GM10248 (cell line): ENCODE measurements at regions not wholly inside any gene's neighbourhood (a gene's known extent, or its start where the extent isn't known, plus 50 kb on each side); places are given as distances from the start of the nearest gene placed in this dataset.

Source experiments
- CTCF ChIA-PET: fragments of 300-600 bp; sonication (Branson Sonifier 250); formaldehyde crosslinking; extraction: SDS; loops from one replicate; lab custom pipeline; 2021; ENCODE audit warnings: antibody characterized with exemption; lab: Yijun Ruan, JAX
- POLR2A ChIA-PET: fragments of 350-650 bp; sonication (Branson Sonifier 250); formaldehyde crosslinking; extraction: SDS; loops from one replicate; lab custom pipeline; 2020; ENCODE audit warnings: antibody characterized with exemption; lab: Yijun Ruan, JAX
- DNase-seq: peaks from one replicate; pipeline ENCODE4 v3.0.0; 2012; ENCODE audit errors: extremely low spot score
- TF ChIP-seq, protein P1 (sequence below): IDR thresholded peaks from 2 replicates; pipeline ENCODE4 v1.5.1; 2012; ENCODE audit warnings: mild to moderate bottlenecking, low read depth; ENCODE audit errors: extremely low read depth, missing control alignments, control extremely low read depth

DNA sequence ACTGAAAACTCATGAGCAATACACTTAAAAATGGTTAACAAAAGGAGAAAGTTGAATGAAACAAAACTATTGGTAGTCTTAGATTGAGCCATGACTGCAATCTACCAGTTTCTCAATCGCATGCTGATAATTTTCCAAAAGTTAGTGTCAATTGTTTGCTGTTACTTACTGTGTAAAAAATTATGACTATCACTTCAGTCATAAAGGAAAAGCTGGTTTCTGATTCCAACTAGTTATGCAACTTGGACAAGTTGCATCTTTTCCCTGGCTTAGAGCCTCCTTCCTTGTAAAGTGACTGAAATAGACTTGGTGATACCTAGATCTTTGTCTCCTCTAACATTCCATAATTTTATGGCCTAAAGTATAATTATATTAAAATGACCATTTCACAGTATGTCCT, 88.3 kb upstream of the PAK5 start:
- no peak for DNase-seq
- TF ChIP-seq, protein P1, sequence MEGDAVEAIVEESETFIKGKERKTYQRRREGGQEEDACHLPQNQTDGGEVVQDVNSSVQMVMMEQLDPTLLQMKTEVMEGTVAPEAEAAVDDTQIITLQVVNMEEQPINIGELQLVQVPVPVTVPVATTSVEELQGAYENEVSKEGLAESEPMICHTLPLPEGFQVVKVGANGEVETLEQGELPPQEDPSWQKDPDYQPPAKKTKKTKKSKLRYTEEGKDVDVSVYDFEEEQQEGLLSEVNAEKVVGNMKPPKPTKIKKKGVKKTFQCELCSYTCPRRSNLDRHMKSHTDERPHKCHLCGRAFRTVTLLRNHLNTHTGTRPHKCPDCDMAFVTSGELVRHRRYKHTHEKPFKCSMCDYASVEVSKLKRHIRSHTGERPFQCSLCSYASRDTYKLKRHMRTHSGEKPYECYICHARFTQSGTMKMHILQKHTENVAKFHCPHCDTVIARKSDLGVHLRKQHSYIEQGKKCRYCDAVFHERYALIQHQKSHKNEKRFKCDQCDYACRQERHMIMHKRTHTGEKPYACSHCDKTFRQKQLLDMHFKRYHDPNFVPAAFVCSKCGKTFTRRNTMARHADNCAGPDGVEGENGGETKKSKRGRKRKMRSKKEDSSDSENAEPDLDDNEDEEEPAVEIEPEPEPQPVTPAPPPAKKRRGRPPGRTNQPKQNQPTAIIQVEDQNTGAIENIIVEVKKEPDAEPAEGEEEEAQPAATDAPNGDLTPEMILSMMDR = no peak
- POLR2A ChIA-PET = no interaction called here
- CTCF ChIA-PET = interaction anchor here (1.4 to 1.7 kb wide), 2 partner anchors 15 to 19 kb away, joined by 5 to 7 read pairs; no protein-coding TSS in a partner anchor

GRCh38 chr20:9926476-9926875, 87.6 kb upstream of the PAK5 start:
- CTCF ChIA-PET = interaction anchor here (1.4 kb wide), 1 partner anchor 14 kb away, joined by 7 read pairs; no protein-coding TSS in a partner anchor
- POLR2A ChIA-PET = no interaction called here
- no peak for DNase-seq
- TF ChIP-seq, protein P1 = no peak

GRCh38 chr20:9926007-9926406, 87.1 kb upstream of the PAK5 start:
- TF ChIP-seq, protein P1 = no peak
- POLR2A ChIA-PET = no interaction called here
- CTCF ChIA-PET = interaction anchor here (1.4 kb wide), 1 partner anchor 13 kb away, joined by 7 read pairs; no protein-coding TSS in a partner anchor
- no peak for DNase-seq

DNA sequence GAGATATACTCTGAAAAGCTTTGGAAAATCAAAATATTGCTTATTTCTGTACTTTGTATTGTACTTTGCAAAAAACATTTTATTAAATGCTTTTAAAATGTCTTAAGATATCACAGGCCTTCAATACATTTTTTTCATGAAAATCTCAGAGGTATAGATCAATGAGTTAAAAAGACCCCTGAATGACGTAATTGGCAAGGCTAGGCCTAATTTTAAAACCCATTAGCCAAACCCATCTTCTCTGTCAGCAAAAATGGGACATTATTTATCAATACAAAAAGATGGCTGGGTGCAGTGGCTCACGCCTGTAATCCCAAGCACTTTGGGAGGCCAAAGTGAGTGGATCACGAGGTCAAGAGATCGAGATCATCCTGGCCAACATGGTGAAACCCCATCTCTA, 84.8 kb upstream of the PAK5 start:
- ChIA-PET POLR2A (no interaction called here), CTCF (interaction anchor here (1.1 to 3.9 kb wide), 4 partner anchors 11 to 307 kb away, joined by 3 to 23 read pairs (median 5); no protein-coding TSS in a partner anchor)
- DNase-seq = no peak
- TF ChIP-seq, protein P1 = no peak

- ChIA-PET POLR2A (no interaction called here), CTCF (interaction anchor here (1.0 to 11.9 kb wide), 3 partner anchors 8 to 57 kb away, joined by 3 to 117 read pairs (median 4); no protein-coding TSS in a partner anchor)
- DNase-seq = no peak
- TF ChIP-seq, protein P1 = no peak
Observed at GRCh38 chr20:9920866-9921265, 82.0 kb upstream of the PAK5 start.

GRCh38 chr20:9919271-9920014, 80.6 kb upstream of the PAK5 start:
- TF ChIP-seq, protein P1 = no peak
- POLR2A ChIA-PET = no interaction called here
- CTCF ChIA-PET = interaction anchor here (1.3 to 11.9 kb wide), 4 partner anchors 18 to 511 kb away, joined by 3 to 117 read pairs (median 5); no protein-coding TSS in a partner anchor
- DNase-seq = peak; percentile 55
